ENCODE measurements at regions not wholly inside any gene's neighbourhood (a gene's known extent, or its start where the extent isn't known, plus 50 kb on each side); places are given as distances from the start of the nearest gene placed in this dataset.
A peak's percentile ranks its signal among the peaks of the same experiment; 100 is the strongest.

GRCh38 chr1:25036117-25036546 lies 106.1 kb upstream of the RUNX3 start:
- no peak for DNase-seq (ENCODE audit: low spot score)

- DNase-seq (ENCODE audit: low spot score), result no peak
Observed at GRCh38 chr1:25035523-25036116, 105.5 kb upstream of the RUNX3 start.

- no peak for DNase-seq (ENCODE audit: low spot score)
Observed at GRCh38 chr1:25034736-25035522, 104.9 kb upstream of the RUNX3 start.

- DNase-seq (ENCODE audit: low spot score), result no peak
Observed at GRCh38 chr1:25033828-25034705, 104.0 kb upstream of the RUNX3 start.

- DNase-seq (ENCODE audit: low spot score), result no peak
Observed at GRCh38 chr1:25033030-25033827, 103.2 kb upstream of the RUNX3 start.

- peak; percentile 79 for DNase-seq (ENCODE audit: low spot score)
Observed at GRCh38 chr1:25031966-25032667, 102.0 kb upstream of the RUNX3 start.

GRCh38 chr1:25031601-25031965 lies 101.5 kb upstream of the RUNX3 start:
- peak; percentile 34 for DNase-seq (ENCODE audit: low spot score)

- peak; percentile 51 for DNase-seq (ENCODE audit: low spot score)
Observed at GRCh38 chr1:25030674-25031589, 100.9 kb upstream of the RUNX3 start.

- no peak for DNase-seq (ENCODE audit: low spot score)
Observed at GRCh38 chr1:25030012-25030411, 99.9 kb upstream of the RUNX3 start.

- no peak for DNase-seq (ENCODE audit: low spot score)
Observed at GRCh38 chr1:25028907-25029599, 99.0 kb upstream of the RUNX3 start.

- peak; percentile 19 for DNase-seq (ENCODE audit: low spot score)
Observed at GRCh38 chr1:25028587-25028906, 98.5 kb upstream of the RUNX3 start.

GRCh38 chr1:25027822-25028586 lies 97.9 kb upstream of the RUNX3 start:
- no peak for DNase-seq (ENCODE audit: low spot score)

GRCh38 chr1:25026730-25027450 lies 96.8 kb upstream of the RUNX3 start:
- no peak for DNase-seq (ENCODE audit: low spot score)

GRCh38 chr1:25026304-25026703 lies 96.2 kb upstream of the RUNX3 start:
- DNase-seq (ENCODE audit: low spot score), result no peak

- DNase-seq (ENCODE audit: low spot score), result no peak
Observed at GRCh38 chr1:25024615-25025350, 94.7 kb upstream of the RUNX3 start.

GRCh38 chr1:25023826-25024225 lies 93.8 kb upstream of the RUNX3 start:
- DNase-seq (ENCODE audit: low spot score), result no peak

- DNase-seq (ENCODE audit: low spot score), result no peak
Observed at GRCh38 chr1:25023190-25023578, 93.1 kb upstream of the RUNX3 start.
